PC-3 (cell line): ENCODE measurements at regions not wholly inside any gene's neighbourhood (a gene's known extent, or its start where the extent isn't known, plus 50 kb on each side); places are given as distances from the start of the nearest gene placed in this dataset.

Source experiments
- ATAC-seq: fragments of 200-7000 bp; cut with Tn5 transposase; 2 replicates; pipeline ENCODE4 v1.9.1; 2020; ENCODE audit warnings: mild to moderate bottlenecking, moderate library complexity
- BruUV-seq: library from RNA; stranded (reverse); fragments of 400-500 nt; replicated peaks from 2 replicates; lab custom pipeline; 2021; lab: Mats Ljungman, UMichigan
- CTCF ChIA-PET: fragments of 300-600 bp; sonication (Branson Sonifier 250); formaldehyde crosslinking; loops from one replicate; lab custom pipeline; 2022; ENCODE audit warnings: antibody characterized with exemption; lab: Charles Lee
- POLR2A ChIA-PET: fragments of 300-600 bp; sonication (Branson Sonifier 250); formaldehyde crosslinking; loops from one replicate; lab custom pipeline; 2022; ENCODE audit warnings: antibody characterized with exemption; ENCODE audit not compliant: unreplicated experiment; lab: Charles Lee
- DNase-seq: peaks from one replicate; pipeline ENCODE4 v3.0.0-alpha.2; 2015
- H2AFZ ChIP-seq: fragments of 300-600 bp; sonication (generic); 2 replicates; pipeline ENCODE4 v1.6.0; 2016; ENCODE audit warnings: antibody characterized with exemption, low read length
- H3F3A ChIP-seq: fragments of 300-600 bp; sonication (generic); one replicate; pipeline ENCODE4 v1.6.0; 2017; ENCODE audit warnings: antibody characterized with exemption, low read length, control low read depth, mild to moderate bottlenecking; ENCODE audit not compliant: unreplicated experiment
- H3K27ac ChIP-seq: fragments of 300-600 bp; sonication (generic); 2 replicates; pipeline ENCODE4 v1.5.1; 2016; ENCODE audit warnings: mild to moderate bottlenecking, low read length
- H3K27me3 ChIP-seq: fragments of 300-600 bp; sonication (generic); 2 replicates; pipeline ENCODE4 v1.6.1; 2016; ENCODE audit warnings: low read length, mixed read lengths
- H3K36me3 ChIP-seq: fragments of 300-600 bp; sonication (generic); 2 replicates; pipeline ENCODE4 v1.6.1; 2016; ENCODE audit warnings: low read depth, mixed run types, low read length, mixed read lengths
- H3K4me1 ChIP-seq: fragments of 300-600 bp; sonication (generic); 2 replicates; pipeline ENCODE4 v1.5.1; 2016; ENCODE audit warnings: low read length; ENCODE audit not compliant: insufficient read depth
- H3K4me2 ChIP-seq: fragments of 300-600 bp; sonication (generic); 2 replicates; pipeline ENCODE4 v1.6.0; 2016; ENCODE audit warnings: low read length
- H3K4me3 ChIP-seq: fragments of 300-600 bp; sonication (generic); 2 replicates; pipeline ENCODE4 v1.5.1; 2016; ENCODE audit warnings: mild to moderate bottlenecking, low read length, mixed read lengths
- H3K79me2 ChIP-seq: fragments of 300-600 bp; sonication (generic); 2 replicates; pipeline ENCODE4 v1.6.1; 2017; ENCODE audit warnings: low read length, mixed read lengths
- H3K9ac ChIP-seq: fragments of 300-600 bp; sonication (generic); 2 replicates; pipeline ENCODE4 v1.6.0; 2016; ENCODE audit warnings: mild to moderate bottlenecking, low read length
- H3K9me2 ChIP-seq: fragments of 300-600 bp; sonication (generic); replicated peaks from 2 replicates; pipeline ENCODE4 v1.6.1; 2016; ENCODE audit warnings: mixed run types, low read length, mixed read lengths
- H3K9me3 ChIP-seq: fragments of 300-600 bp; sonication (generic); 2 replicates; pipeline ENCODE4 v1.6.1; 2016; ENCODE audit warnings: low read length, mixed read lengths
- H4K20me1 ChIP-seq: fragments of 300-600 bp; sonication (generic); 2 replicates; pipeline ENCODE4 v1.6.1; 2016; ENCODE audit warnings: low read length, mixed read lengths
- EZH2 ChIP-seq: fragments of 300-600 bp; sonication (generic); IDR thresholded peaks from one replicate; pipeline ENCODE4 v1.6.1; 2017; ENCODE audit warnings: antibody characterized with exemption, mild to moderate bottlenecking, low read length; ENCODE audit not compliant: unreplicated experiment
- EZH2phosphoT487 ChIP-seq: fragments of 300-600 bp; sonication (generic); IDR thresholded peaks from 2 replicates; pipeline ENCODE4 v1.6.1; 2018; ENCODE audit warnings: mild to moderate bottlenecking, antibody characterized with exemption, low read length, borderline replicate concordance
- intact Hi-C: fragments of 100-400 bp; cut with micrococcal nuclease; formaldehyde crosslinking; loops from 2 replicates; pipeline ENCODE4 v1.9.0; 2023
- TF ChIP-seq, protein P1 (sequence below): fragments of 300-600 bp; sonication (generic); conservative IDR thresholded peaks from 2 replicates; pipeline ENCODE4 v1.5.1; 2017; ENCODE audit warnings: antibody characterized with exemption, low read depth, mild to moderate bottlenecking, low read length

DNA sequence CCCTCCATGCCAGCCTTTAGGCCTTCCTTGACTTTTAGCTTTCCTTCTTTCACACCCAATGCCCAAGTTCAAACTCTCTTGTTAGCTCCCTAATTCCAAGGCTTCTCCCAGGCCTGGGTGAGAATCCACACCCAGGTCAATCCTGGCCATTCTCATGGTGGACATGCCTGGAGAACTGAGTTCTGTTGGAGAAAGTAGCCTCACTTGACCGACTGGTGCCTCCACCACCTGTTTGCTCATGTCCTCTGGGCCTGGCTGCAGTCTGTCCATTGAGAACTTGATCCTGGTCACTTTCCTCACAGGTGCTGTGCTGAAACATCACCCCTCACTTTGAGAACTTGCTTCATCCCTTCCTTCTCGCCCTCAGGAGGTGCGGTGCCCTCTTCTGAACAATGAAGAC is 189.1 kb upstream of the TWIST2 start:
- ChIA-PET POLR2A (no interaction called here), CTCF (no interaction called here)
- H3K36me3 ChIP-seq = no peaks in the 10 kb centered on the region
- no peaks in the 10 kb centered on the region for H3K79me2 ChIP-seq
- H3K4me3 ChIP-seq = no peak overlapping the region
- H3K27me3 ChIP-seq = no peaks in the 10 kb centered on the region
- DNase-seq (no peak), ATAC-seq (no peak)
- H2AFZ ChIP-seq = no peak overlapping the region
- no peak for TF ChIP-seq EZH2phosphoT487
- TF ChIP-seq, protein P1, sequence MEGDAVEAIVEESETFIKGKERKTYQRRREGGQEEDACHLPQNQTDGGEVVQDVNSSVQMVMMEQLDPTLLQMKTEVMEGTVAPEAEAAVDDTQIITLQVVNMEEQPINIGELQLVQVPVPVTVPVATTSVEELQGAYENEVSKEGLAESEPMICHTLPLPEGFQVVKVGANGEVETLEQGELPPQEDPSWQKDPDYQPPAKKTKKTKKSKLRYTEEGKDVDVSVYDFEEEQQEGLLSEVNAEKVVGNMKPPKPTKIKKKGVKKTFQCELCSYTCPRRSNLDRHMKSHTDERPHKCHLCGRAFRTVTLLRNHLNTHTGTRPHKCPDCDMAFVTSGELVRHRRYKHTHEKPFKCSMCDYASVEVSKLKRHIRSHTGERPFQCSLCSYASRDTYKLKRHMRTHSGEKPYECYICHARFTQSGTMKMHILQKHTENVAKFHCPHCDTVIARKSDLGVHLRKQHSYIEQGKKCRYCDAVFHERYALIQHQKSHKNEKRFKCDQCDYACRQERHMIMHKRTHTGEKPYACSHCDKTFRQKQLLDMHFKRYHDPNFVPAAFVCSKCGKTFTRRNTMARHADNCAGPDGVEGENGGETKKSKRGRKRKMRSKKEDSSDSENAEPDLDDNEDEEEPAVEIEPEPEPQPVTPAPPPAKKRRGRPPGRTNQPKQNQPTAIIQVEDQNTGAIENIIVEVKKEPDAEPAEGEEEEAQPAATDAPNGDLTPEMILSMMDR = no peak
- TF ChIP-seq EZH2 = no peak
- intact Hi-C loops = no loop called here
- no peak overlapping the region for H3K9ac ChIP-seq
- no peaks in the 10 kb centered on the region for H3K9me2 ChIP-seq
- H3K27ac ChIP-seq = no peak overlapping the region
- no peaks in the 10 kb centered on the region for H3F3A ChIP-seq
- no peaks in the 10 kb centered on the region for H3K4me1 ChIP-seq
- BruUV-seq = no TSS peak
- H3K4me2 ChIP-seq = no peak overlapping the region
- H3K9me3 ChIP-seq = no peaks in the 10 kb centered on the region; the same call in 1 of the 2 replicates
- no peaks in the 10 kb centered on the region for H4K20me1 ChIP-seq

DNA sequence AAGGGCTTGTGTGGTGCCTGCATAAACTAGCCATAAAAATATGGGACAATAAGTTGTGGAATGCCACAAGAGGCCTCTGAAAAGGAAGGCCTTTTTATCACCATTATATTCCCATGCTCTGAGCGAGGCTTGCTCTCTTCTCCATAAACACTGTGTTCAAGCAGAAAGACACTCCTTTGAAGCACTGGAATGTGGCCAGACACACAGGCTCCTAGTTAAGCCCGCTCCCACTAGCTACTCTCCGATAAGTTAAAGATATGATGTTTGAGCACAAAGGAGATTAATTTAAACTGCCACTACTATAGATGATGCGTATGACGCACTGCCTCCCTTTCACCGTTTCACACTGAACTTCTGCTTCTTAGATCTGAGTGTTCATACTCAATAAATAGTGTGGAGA is 188.7 kb upstream of the TWIST2 start:
- Histone ChIP-seq H3K9me2 (no peaks in the 10 kb centered on the region), H3K4me2 (no peak overlapping the region), H2AFZ (no peak overlapping the region), H3K27ac (no peak overlapping the region), H3K79me2 (no peaks in the 10 kb centered on the region), H3K27me3 (no peaks in the 10 kb centered on the region), H4K20me1 (no peaks in the 10 kb centered on the region), H3F3A (no peaks in the 10 kb centered on the region), H3K9ac (no peak overlapping the region), H3K4me3 (no peak overlapping the region), H3K36me3 (no peaks in the 10 kb centered on the region), H3K9me3 (no peaks in the 10 kb centered on the region; the same call in 1 of the 2 replicates), H3K4me1 (no peaks in the 10 kb centered on the region)
- intact Hi-C loops = no loop called here
- TF ChIP-seq, protein P1 = no peak
- TF ChIP-seq EZH2 (no peak), EZH2phosphoT487 (no peak)
- no TSS peak for BruUV-seq
- ChIA-PET POLR2A (no interaction called here), CTCF (no interaction called here)
- ATAC-seq (no peak), DNase-seq (no peak)

DNA sequence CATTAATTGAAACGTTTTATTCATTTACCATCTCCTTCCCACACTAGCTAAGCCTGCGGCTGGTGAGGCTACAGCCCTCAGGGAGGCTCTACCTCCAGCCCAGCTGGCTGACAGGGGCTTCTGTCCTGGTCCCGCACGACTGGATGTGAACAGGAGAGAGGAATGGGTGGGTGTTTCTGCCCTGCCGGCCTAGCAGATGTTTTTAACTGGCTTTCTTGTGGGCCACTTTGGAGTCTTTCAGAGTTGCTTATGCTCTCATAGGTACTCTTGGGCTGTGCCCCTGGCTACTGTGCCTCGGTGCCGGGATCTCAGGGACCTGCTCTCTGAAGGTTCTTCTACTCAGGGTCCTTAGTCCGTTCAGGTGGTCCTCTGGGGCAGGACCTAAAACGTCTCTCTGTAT is 184.3 kb upstream of the TWIST2 start:
- H3K9me2 ChIP-seq = no peaks in the 10 kb centered on the region
- BruUV-seq = no TSS peak
- H3K27me3 ChIP-seq = no peaks in the 10 kb centered on the region
- H3K27ac ChIP-seq = no peak overlapping the region
- no peak overlapping the region for H3K4me2 ChIP-seq
- H3K4me3 ChIP-seq = no peak overlapping the region
- POLR2A ChIA-PET = no interaction called here
- H2AFZ ChIP-seq = no peak overlapping the region
- TF ChIP-seq, protein P1 = no peak
- TF ChIP-seq EZH2 (no peak), EZH2phosphoT487 (no peak)
- intact Hi-C loops = no loop called here
- H3F3A ChIP-seq = no peaks in the 10 kb centered on the region
- H3K9ac ChIP-seq = no peak overlapping the region
- CTCF ChIA-PET = no interaction called here
- H3K9me3 ChIP-seq = no peaks in the 10 kb centered on the region; the same call in 1 of the 2 replicates
- no peaks in the 10 kb centered on the region for H3K4me1 ChIP-seq
- no peak for DNase-seq
- no peak for ATAC-seq
- no peaks in the 10 kb centered on the region for H3K79me2 ChIP-seq
- no peaks in the 10 kb centered on the region for H4K20me1 ChIP-seq
- H3K36me3 ChIP-seq = no peaks in the 10 kb centered on the region
